OCI-LY1 (cell line): ENCODE measurements at regions not wholly inside any gene's neighbourhood (a gene's known extent, or its start where the extent isn't known, plus 50 kb on each side); places are given as distances from the start of the nearest gene placed in this dataset.

Experiments
- H2AFZ ChIP-seq: fragments of 200-600 bp; sonication (generic), shearing (Covaris generic); 2 replicates; pipeline ENCODE4 v1.6.0; 2014; ENCODE audit warnings: antibody characterized with exemption, mild to moderate bottlenecking, low read length
- H3F3A ChIP-seq: fragments of 200-600 bp; sonication (generic), shearing (Covaris generic); 2 replicates; pipeline ENCODE4 v1.6.0; 2014; ENCODE audit warnings: mild to moderate bottlenecking, antibody characterized with exemption, low read length, moderate library complexity; ENCODE audit not compliant: insufficient read depth
- H3K27ac ChIP-seq: fragments of 200-600 bp; sonication (generic); 2 replicates; pipeline ENCODE4 v1.5.1; 2014; ENCODE audit warnings: low read length, mixed run types, mild to moderate bottlenecking, low read depth; ENCODE audit not compliant: poor library complexity, severe bottlenecking
- H3K27me3 ChIP-seq: fragments of 200-600 bp; sonication (generic); 2 replicates; pipeline ENCODE4 v1.6.0; 2014; ENCODE audit warnings: antibody characterized with exemption, mild to moderate bottlenecking, low read length, moderate library complexity; ENCODE audit not compliant: insufficient read depth
- H3K36me3 ChIP-seq: fragments of 200-600 bp; sonication (generic); 2 replicates; pipeline ENCODE4 v1.6.1; 2014; ENCODE audit warnings: mild to moderate bottlenecking, antibody characterized with exemption, low read length, moderate library complexity, mixed read lengths; ENCODE audit not compliant: insufficient read depth
- H3K4me1 ChIP-seq: fragments of 200-600 bp; sonication (generic); 2 replicates; pipeline ENCODE4 v1.5.1; 2014; ENCODE audit warnings: mild to moderate bottlenecking, low read length, moderate library complexity; ENCODE audit not compliant: insufficient read depth, severe bottlenecking
- H3K4me2 ChIP-seq: fragments of 200-600 bp; sonication (generic), shearing (Covaris generic); 2 replicates; pipeline ENCODE4 v1.6.1; 2014; ENCODE audit warnings: low read length
- H3K4me3 ChIP-seq: fragments of 200-600 bp; sonication (generic); 2 replicates; pipeline ENCODE4 v1.5.1; 2014; ENCODE audit warnings: low read length, low read depth, mild to moderate bottlenecking, mixed read lengths; ENCODE audit not compliant: poor library complexity, severe bottlenecking
- H3K79me2 ChIP-seq: fragments of 200-600 bp; shearing (Covaris generic); 2 replicates; pipeline ENCODE4 v1.6.1; 2016; ENCODE audit warnings: mixed run types, low read length, mixed read lengths; ENCODE audit not compliant: insufficient read depth
- H3K9ac ChIP-seq: fragments of 200-600 bp; sonication (generic), shearing (Covaris generic); 2 replicates; pipeline ENCODE4 v1.6.1; 2014; ENCODE audit warnings: mild to moderate bottlenecking, low read length, mixed read lengths
- H3K9me2 ChIP-seq: fragments of 200-600 bp; sonication (generic), shearing (Covaris generic); 2 replicates; pipeline ENCODE4 v1.6.1; 2014; ENCODE audit warnings: low read depth, mild to moderate bottlenecking, low read length, mixed read lengths
- H3K9me3 ChIP-seq: fragments of 200-600 bp; shearing (Covaris generic); 2 replicates; pipeline ENCODE4 v1.6.1; 2014; ENCODE audit warnings: low read length, mixed read lengths
- H4K20me1 ChIP-seq: fragments of 200-600 bp; sonication (generic), shearing (Covaris generic); 2 replicates; pipeline ENCODE4 v1.6.0; 2016; ENCODE audit warnings: mild to moderate bottlenecking, low read length; ENCODE audit not compliant: insufficient read depth
- EZH2 ChIP-seq: fragments of 200-600 bp; sonication (generic), shearing (Covaris generic); IDR thresholded peaks from 2 replicates; pipeline ENCODE4 v1.8.0; 2017; ENCODE audit warnings: borderline replicate concordance, mixed run types, mild to moderate bottlenecking, antibody characterized with exemption, low read length, moderate library complexity, mixed read lengths
- TF ChIP-seq, protein P1 (sequence below): fragments of 200-600 bp; sonication (generic), shearing (Covaris generic); IDR thresholded peaks from 2 replicates; pipeline ENCODE4 v1.5.1; 2017; ENCODE audit warnings: mild to moderate bottlenecking, antibody characterized with exemption, low read length, moderate library complexity, mixed read lengths

DNA sequence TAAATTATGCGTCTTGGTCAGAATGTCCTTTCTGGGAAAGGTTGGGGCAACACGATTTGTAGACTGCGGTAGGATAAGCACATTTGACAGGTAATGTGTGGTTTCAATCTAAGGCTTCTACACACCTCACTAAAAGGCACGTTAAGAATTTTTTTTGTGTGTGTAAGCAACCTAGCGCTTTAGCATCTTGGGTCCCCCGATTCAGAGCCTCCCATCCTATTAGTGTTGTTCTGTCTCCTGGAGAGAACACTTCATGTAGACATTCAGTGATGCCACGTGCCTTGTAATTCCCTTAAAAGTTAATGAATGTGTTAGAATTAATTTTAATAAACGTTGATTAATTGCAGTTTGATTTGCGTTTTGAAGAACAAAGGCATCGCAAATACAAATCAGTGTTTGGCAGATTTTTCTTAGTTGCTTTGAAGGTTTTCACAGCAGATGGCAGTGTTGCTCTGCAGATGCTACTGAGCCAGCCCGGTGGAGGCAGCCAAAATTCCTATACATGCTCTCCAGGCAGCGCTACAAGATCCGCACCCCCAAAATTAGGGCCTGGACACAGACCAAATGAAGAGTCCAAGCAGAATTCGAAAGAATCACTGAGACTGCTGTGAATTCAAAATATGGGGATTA is 63.5 kb downstream of the OTOL1 start:
- TF ChIP-seq EZH2 = no peak
- TF ChIP-seq, protein P1, sequence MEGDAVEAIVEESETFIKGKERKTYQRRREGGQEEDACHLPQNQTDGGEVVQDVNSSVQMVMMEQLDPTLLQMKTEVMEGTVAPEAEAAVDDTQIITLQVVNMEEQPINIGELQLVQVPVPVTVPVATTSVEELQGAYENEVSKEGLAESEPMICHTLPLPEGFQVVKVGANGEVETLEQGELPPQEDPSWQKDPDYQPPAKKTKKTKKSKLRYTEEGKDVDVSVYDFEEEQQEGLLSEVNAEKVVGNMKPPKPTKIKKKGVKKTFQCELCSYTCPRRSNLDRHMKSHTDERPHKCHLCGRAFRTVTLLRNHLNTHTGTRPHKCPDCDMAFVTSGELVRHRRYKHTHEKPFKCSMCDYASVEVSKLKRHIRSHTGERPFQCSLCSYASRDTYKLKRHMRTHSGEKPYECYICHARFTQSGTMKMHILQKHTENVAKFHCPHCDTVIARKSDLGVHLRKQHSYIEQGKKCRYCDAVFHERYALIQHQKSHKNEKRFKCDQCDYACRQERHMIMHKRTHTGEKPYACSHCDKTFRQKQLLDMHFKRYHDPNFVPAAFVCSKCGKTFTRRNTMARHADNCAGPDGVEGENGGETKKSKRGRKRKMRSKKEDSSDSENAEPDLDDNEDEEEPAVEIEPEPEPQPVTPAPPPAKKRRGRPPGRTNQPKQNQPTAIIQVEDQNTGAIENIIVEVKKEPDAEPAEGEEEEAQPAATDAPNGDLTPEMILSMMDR = peak; percentile 67; the same call in 1 of the 2 replicates
- H3K27me3 ChIP-seq = no peaks in the 10 kb centered on the region
- no peaks in the 10 kb centered on the region for H3K79me2 ChIP-seq
- H3K9me3 ChIP-seq = no peaks in the 10 kb centered on the region
- H3K9me2 ChIP-seq = no peaks in the 10 kb centered on the region
- no peak overlapping the region for H2AFZ ChIP-seq
- no peaks in the 10 kb centered on the region for H3F3A ChIP-seq
- H3K27ac ChIP-seq = no peak overlapping the region
- H3K4me2 ChIP-seq = no peak overlapping the region
- no peaks in the 10 kb centered on the region for H3K4me1 ChIP-seq
- no peaks in the 10 kb centered on the region for H4K20me1 ChIP-seq
- no peak overlapping the region for H3K4me3 ChIP-seq
- H3K9ac ChIP-seq = no peak overlapping the region
- no peaks in the 10 kb centered on the region for H3K36me3 ChIP-seq

DNA sequence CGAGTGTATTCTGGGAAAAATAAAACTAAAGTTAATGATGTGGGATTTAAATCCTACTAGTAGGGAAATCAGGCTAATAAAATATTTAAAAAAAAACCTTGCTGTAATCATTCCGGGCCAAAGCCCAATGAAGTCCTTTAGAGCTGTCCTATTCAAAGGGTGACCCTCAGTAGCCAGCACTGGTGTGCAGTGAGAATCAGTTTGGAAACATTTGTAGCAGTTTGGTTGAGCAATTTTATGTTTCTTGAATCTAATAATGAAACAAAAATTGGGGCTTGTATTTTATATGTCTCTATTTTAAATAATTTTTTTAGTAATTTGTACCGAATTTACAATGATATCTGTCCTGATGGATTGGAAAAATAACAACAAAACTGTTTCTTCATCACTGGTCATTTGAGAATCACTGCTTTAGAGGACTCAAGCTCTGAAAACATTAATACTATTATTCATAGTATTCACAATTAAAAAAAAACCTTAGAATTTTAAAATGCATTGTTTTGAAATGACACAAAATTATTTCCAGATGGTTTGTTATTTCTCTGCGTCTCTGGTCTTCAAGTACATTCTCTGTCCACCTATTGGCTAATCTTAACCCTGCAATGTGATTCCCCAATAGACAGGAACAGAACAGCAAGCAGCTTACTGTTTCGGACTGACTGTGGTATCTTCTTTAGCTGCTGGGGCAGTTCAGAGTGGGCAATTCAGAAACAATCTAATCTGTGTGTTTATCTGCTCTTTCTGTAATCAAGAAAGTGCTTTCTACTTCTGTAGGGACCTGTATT is 71.2 kb downstream of the OTOL1 start:
- Histone ChIP-seq H3K4me3 (no peak overlapping the region), H4K20me1 (no peaks in the 10 kb centered on the region), H3K9ac (no peak overlapping the region), H3K4me1 (no peaks in the 10 kb centered on the region), H3K9me3 (no peaks in the 10 kb centered on the region), H3K79me2 (no peaks in the 10 kb centered on the region), H3K36me3 (no peaks in the 10 kb centered on the region), H3F3A (no peaks in the 10 kb centered on the region), H3K27me3 (no peaks in the 10 kb centered on the region), H3K9me2 (no peaks in the 10 kb centered on the region), H2AFZ (no peak overlapping the region), H3K4me2 (no peak overlapping the region), H3K27ac (no peak overlapping the region)
- TF ChIP-seq, protein P1 = no peak

DNA sequence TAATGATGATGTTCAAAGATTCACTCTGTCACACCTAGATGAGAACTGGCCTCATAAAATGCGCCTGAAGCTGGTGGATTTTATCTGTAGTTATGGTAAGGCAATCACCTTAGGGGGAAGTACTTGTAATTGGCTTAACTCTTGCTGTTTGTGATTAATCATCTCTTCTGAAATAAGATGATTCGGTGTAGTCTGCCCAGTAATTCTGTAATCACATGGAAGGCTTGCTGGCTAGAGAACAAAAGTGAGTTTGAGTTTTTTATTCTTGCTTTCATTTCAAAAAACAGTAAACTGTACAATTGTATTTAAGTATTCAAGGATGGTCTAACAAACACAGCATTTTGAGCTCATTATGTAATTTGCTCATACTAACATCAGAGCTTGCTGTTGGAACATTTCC is 72.1 kb downstream of the OTOL1 start:
- Histone ChIP-seq H3K4me1 (no peaks in the 10 kb centered on the region), H3K27ac (no peak overlapping the region), H3K4me2 (no peak overlapping the region), H3F3A (no peaks in the 10 kb centered on the region), H3K36me3 (no peaks in the 10 kb centered on the region), H3K9me3 (no peaks in the 10 kb centered on the region), H3K9ac (no peak overlapping the region), H3K27me3 (no peaks in the 10 kb centered on the region), H3K79me2 (no peaks in the 10 kb centered on the region), H3K4me3 (no peak overlapping the region), H2AFZ (no peak overlapping the region), H4K20me1 (no peaks in the 10 kb centered on the region), H3K9me2 (no peaks in the 10 kb centered on the region)
- TF ChIP-seq, protein P1 = no peak
- no peak for TF ChIP-seq EZH2
